GM19455 (cell line): ENCODE measurements at regions not wholly inside any gene's neighbourhood (a gene's known extent, or its start where the extent isn't known, plus 50 kb on each side); places are given as distances from the start of the nearest gene placed in this dataset.

Experiments
- ATAC-seq: cut with Tn5 transposase; IDR thresholded peaks from one replicate; pipeline ENCODE4 v1.9.1; 2021; ENCODE audit not compliant: unreplicated experiment

GRCh38 chr18:37953876-37954275 is 388.3 kb upstream of the CELF4 start:
- ATAC-seq: no peak

DNA sequence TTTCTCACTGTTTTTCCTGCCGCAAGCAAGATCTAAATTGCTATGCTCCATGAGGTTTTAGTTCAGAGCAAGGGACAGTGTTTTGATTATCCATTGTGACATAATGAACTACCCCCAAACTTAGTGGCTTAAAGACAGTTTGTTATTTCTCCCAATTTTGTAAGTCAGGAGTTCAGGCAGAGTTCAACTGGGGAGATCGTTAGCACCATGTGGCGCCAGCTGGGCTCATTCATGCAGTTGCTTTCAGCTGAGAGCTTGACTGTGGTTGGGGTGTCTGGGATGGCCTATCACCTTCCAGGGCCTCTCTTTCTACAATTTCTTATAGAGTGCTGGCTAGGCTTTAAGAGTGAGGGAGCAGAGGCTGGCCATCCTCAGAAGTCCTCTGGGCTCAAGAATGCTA is 382.9 kb upstream of the CELF4 start:
- no peak for ATAC-seq

GRCh38 chr18:37946324-37946723 is 380.7 kb upstream of the CELF4 start:
- no peak for ATAC-seq

- no peak for ATAC-seq
Observed at GRCh38 chr18:37944700-37945270, 379.2 kb upstream of the CELF4 start.

GRCh38 chr18:37937287-37937686 is 371.7 kb upstream of the CELF4 start:
- ATAC-seq: no peak

GRCh38 chr18:37935086-37935485 is 369.5 kb upstream of the CELF4 start:
- no peak for ATAC-seq

GRCh38 chr18:37930640-37931039 is 365.0 kb upstream of the CELF4 start:
- no peak for ATAC-seq

- no peak for ATAC-seq
Observed at GRCh38 chr18:37922162-37922561, 356.6 kb upstream of the CELF4 start.

DNA sequence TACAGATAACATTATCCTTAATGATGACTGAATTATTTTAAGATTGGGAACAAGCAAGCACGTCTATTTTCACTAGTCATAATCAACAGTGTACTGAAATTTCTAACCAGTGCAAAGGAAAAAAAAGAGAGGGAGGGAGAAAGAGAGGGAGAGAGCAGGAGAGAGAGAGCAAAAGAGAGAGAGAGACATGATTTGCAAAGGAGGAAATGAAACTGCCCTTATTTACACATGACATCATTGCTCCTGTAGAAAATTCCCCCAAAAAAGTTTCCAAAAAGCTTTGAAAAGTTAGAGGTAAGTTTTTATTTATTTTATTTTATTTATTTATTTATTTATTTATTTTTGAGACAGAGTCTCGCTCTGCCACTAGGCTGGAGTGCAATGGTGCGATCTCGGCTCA is 355.3 kb upstream of the CELF4 start:
- no peak for ATAC-seq

GRCh38 chr18:37913051-37913450 is 347.5 kb upstream of the CELF4 start:
- no peak for ATAC-seq

GRCh38 chr18:37902344-37902743 is 336.7 kb upstream of the CELF4 start:
- no peak for ATAC-seq

DNA sequence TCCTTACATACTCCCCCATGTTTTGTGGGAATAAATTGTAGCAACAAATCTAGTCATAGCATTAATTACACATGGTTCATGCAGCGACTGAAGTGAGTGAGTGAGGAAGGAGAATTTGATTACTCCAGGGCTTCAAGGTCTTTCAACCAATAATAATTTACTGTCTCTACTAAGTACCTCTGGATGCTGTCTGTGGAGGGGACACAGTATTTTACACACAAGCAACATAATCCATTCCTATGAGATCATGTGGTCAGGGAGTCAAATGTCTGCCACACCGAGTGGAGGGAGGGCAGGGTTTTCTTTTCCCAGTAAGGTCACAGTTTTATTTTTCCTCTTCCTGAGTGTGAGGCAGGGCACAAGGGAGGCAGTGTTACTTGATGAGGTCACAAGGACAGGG is 334.7 kb upstream of the CELF4 start:
- ATAC-seq: no peak

DNA sequence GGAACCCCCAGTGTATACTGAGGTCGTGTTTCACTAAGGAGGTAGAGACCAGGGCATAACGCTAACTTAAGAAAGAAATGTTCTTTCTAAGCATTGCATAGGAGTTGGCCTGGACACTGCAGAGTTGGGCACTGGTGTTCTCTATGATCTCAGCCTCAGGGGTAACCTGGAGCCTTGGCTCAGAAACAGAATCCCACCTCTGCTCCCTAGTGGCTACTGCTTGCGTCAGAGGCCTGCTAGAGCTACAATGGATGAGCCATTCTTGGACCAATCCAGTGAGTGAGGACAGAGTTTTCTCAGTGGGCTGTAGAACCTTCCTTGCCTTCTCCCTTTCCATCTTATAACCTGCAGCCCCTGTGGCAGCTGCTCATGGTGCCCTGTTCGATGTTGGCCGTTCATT is 324.4 kb upstream of the CELF4 start:
- no peak for ATAC-seq

GRCh38 chr18:37874721-37875120 is 309.1 kb upstream of the CELF4 start:
- no peak for ATAC-seq

- no peak for ATAC-seq
Observed at GRCh38 chr18:37873416-37873815, 307.8 kb upstream of the CELF4 start.

DNA sequence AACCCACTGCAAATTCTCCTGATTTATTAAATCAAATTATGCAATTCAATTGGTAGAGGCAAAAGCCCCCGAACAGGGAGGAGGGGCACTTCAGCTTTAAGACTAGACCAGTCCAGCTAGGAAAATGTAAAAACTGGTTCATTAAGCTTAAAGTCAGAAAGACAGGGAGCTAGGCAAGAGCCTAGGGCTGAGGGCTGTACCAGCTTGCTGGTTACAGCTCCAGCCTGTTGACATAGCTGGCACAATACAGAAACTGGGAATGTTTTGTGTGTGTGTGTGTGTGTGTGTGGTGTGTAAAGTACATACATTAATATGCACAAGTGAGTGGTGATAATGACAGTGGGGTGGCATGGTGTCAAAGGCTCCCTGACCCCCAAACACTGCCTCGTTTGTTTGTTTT is 307.0 kb upstream of the CELF4 start:
- ATAC-seq: no peak

GRCh38 chr18:37871561-37871960 is 306.0 kb upstream of the CELF4 start:
- ATAC-seq: no peak

GRCh38 chr18:37869051-37869450 is 303.5 kb upstream of the CELF4 start:
- ATAC-seq: no peak

GRCh38 chr18:37864122-37864521 is 298.5 kb upstream of the CELF4 start:
- no peak for ATAC-seq

DNA sequence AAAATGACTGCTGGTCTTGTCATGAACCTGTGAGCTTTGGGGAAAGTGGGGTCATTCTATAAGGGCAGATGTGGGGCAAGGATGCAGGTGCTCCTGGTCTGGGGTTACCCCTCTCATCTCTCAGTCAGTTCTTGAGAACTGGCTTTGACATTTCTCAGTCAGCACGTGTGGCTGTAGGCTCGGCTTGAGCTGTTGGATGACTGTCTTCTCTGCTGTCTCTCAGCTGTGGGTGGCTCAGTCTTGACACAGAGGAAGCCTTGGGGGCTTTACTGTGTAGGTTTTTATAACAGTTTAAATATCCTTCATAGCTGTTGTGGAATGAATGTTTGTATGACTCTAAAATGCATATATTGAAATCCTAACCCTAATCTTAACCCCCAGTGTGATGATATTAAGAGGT is 296.4 kb upstream of the CELF4 start:
- ATAC-seq: no peak

DNA sequence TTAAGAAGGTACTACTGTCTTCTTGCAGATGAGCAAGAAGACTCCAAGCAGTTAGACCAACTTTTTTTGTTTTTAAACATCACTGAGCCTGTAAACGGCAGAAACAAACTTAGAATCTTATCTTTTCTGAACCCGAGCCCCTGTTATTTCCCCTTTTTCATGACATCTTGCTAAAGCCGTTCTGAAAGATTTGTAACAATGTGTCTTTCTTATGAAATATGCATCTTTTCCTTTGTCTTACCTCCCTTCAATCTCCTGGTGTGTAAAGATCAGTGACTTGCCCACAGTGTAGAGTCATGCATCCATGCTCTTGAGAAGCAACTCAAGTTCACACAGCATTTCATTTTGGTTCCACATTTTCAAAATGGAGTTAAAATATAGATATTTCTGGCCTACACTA is 288.8 kb upstream of the CELF4 start:
- no peak for ATAC-seq

DNA sequence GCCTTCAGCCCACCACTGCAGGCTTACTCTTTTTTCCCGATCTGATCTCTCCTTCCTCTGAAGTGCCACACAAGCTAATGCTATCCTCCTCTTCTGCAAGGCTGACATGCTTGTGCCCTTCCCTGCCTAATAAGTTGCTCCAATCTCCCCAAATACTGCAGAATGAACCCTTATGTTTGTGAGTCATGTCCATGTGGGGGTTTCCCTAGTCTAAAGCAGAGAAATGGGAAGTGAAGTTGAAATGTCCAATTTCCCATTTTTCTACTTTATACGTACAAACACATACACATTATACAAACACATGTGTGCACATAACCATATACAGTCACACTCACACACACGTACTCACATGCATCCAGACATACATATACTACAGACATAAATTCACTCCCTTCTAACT is 288.1 kb upstream of the CELF4 start:
- no peak for ATAC-seq

- no peak for ATAC-seq
Observed at GRCh38 chr18:37852464-37852863, 286.9 kb upstream of the CELF4 start.

GRCh38 chr18:37847544-37847943 is 281.9 kb upstream of the CELF4 start:
- no peak for ATAC-seq
